ENCODE measurements at regions not wholly inside any gene's neighbourhood (a gene's known extent, or its start where the extent isn't known, plus 50 kb on each side); places are given as distances from the start of the nearest gene placed in this dataset.
"Not testable (repeated sequence)": the region's sequence is repeated elsewhere in the genome, so short reads cannot be mapped to it uniquely, and the experiment has no call there.

- no peak for DNase-seq (ENCODE audit: low read depth in 1 of 2, low spot score in 1 of 2)
Measured at GRCh38 chr1:38198099-38198498, 151.5 kb upstream of the POU3F1 start.

GRCh38 chr1:38197312-38198061 is 150.9 kb upstream of the POU3F1 start:
- no peak for DNase-seq (ENCODE audit: low read depth in 1 of 2, low spot score in 1 of 2)

GRCh38 chr1:38194472-38194871 is 147.9 kb upstream of the POU3F1 start:
- no peak for DNase-seq (ENCODE audit: low read depth in 1 of 2, low spot score in 1 of 2)

GRCh38 chr1:38193040-38193439 is 146.4 kb upstream of the POU3F1 start:
- no peak for DNase-seq (ENCODE audit: low read depth in 1 of 2, low spot score in 1 of 2)

GRCh38 chr1:38191461-38191860 is 144.9 kb upstream of the POU3F1 start:
- no peak for DNase-seq (ENCODE audit: low read depth in 1 of 2, low spot score in 1 of 2)

DNA sequence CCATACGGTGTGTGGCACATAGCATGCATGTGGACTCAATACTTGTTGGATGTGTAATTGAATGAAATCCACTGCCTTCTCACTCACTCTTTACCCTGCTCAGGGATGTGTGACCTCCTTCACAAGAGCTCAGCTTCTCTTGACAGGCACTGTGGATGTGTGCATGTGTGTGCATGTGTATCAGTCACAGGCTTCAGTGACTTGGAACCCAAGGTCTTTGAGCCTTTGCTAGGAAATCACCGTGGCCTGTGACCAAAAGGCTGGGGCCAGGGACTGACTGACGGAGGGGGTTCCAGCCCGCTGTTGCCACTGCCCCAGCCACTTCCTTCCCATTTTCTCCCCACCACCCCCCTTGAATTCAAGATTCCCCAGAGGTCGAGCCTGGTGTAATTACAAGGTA is 144.4 kb upstream of the POU3F1 start:
- DNase-seq (ENCODE audit: low read depth in 1 of 2, low spot score in 1 of 2), result no peak

DNA sequence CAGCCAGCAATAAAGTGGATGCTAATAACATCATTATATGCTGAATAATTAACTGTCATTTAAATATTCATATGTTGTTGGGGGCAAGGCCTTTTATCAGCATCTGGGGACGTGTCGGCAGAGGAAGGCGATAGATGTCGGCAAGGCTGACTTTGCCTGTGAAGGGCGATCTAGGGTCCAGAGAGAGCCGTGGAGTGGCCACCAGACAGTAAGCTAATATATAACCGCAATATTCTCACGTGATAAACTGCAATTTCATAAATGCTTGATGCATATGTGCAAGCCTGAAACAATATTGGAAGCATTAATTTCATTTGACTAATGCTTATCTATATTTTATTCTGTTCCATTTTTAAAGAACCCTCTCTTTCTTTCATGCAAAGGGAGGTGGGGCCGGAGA is 141.0 kb upstream of the POU3F1 start:
- DNase-seq (ENCODE audit: low read depth in 1 of 2, low spot score in 1 of 2), result no peak

GRCh38 chr1:38186566-38186965 is 140.0 kb upstream of the POU3F1 start:
- DNase-seq (ENCODE audit: low read depth in 1 of 2, low spot score in 1 of 2), result no peak

GRCh38 chr1:38185913-38186312 is 139.3 kb upstream of the POU3F1 start:
- no peak for DNase-seq (ENCODE audit: low read depth in 1 of 2, low spot score in 1 of 2)

- no peak for DNase-seq (ENCODE audit: low read depth in 1 of 2, low spot score in 1 of 2)
Measured at GRCh38 chr1:38183747-38184146, 137.2 kb upstream of the POU3F1 start.

DNA sequence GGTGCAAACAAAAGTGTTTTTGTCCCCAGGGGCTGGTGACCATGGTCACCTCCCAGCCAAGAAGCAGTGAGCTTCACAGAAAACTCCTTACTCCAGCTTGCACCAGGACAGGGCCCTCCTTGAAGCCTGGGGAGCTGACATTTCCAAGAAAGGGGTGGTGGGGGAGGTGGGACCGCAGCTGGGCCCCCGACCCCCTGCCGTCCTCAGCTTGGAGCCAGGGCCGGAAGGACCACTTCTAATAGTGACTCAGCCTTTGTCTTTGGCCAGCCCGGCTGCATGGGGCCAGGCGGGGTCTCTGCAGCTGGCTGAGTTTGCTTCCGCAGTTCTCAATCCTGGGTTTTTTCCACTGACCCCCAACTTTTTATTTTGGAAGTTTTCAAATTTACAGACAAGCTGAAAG is 136.5 kb upstream of the POU3F1 start:
- no peak for DNase-seq (ENCODE audit: low read depth in 1 of 2, low spot score in 1 of 2)

GRCh38 chr1:38180388-38180787 is 133.8 kb upstream of the POU3F1 start:
- not testable (repeated sequence) for DNase-seq (ENCODE audit: low read depth in 1 of 2, low spot score in 1 of 2)

DNA sequence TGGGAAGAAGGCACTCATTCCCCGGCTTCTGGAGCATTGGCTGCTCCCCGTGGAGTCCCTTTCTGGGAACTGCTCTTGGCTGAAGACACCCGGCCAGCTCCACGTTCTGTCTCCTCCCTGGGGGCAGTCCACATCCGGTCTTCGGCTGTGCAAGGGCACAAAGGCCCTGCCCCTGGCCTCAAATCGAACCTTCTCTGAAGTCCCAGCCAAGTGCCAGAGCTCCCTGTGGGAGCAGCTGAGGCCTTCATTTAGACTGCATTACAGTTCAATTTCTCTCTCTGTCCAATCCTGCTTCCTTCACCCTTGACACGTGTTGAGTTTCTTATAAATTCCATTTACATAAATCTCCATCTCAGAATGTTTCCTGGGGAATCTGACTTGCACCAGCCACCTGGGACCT is 132.9 kb upstream of the POU3F1 start:
- DNase-seq (ENCODE audit: low read depth in 1 of 2, low spot score in 1 of 2), result no peak

DNA sequence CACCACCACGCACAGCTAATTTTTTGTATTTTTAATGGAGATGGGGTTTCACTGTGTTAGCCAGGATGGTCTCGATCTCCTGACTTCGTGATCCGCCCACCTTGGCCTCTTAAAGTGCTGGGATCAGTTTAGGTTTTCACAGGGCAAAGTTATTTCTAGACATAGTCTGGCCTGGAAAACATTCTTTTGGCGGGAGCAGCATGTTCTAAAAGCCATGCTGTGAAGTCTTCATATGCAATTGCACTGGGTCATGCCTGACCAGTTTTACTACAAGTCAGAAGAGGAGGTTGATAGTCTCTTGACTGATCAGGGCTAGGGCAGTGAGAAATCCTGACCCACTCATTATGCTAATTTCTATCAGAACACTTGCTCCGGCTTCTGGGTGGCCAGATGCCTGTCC is 131.6 kb upstream of the POU3F1 start:
- DNase-seq (ENCODE audit: low read depth in 1 of 2, low spot score in 1 of 2), result no peak

DNA sequence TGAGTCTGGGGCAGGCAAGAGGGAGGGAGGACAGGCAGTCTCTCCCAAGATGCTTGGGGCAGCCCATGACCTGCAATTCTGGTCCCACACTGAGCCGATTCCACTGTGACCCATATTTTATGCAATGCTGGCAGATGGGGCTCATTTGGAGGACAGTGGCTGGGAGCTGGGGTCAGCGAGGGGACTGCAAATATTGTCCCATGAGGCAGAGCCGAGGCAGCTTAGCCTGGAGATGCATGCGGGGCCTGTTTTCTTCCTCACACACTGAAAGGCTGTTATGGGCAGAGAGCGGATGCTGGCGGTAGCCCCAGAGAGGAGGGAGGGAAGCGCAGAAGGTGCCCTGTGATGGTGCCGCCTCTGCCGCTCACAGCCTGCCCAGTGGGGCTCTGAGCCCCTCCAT is 128.5 kb upstream of the POU3F1 start:
- no peak for DNase-seq (ENCODE audit: low read depth in 1 of 2, low spot score in 1 of 2)

GRCh38 chr1:38173848-38174247 is 127.3 kb upstream of the POU3F1 start:
- DNase-seq (ENCODE audit: low read depth in 1 of 2, low spot score in 1 of 2), result no peak

GRCh38 chr1:38173157-38173831 is 126.7 kb upstream of the POU3F1 start:
- no peak for DNase-seq (ENCODE audit: low read depth in 1 of 2, low spot score in 1 of 2)

GRCh38 chr1:38169121-38169520 is 122.5 kb upstream of the POU3F1 start:
- no peak for DNase-seq (ENCODE audit: low read depth in 1 of 2, low spot score in 1 of 2)

DNA sequence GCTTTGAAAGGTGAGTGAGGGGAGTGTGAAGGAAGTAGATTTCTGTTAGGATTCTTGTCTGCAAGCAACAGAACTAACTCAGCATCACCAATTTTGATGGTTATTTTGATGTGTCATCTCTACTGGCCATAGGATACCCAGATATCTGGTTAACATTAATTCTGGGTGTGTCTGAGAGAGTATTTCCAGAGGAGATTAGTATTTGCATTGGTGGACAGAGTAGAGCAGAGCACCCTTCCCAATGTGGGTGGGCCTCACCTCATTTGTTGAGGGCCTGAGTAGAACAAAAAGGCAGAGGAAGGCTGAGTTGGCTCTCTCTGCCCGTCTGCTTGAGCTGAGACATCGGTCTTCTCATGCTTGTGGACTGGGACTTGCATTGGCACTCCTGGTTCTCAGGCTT is 121.8 kb upstream of the POU3F1 start:
- no peak for DNase-seq (ENCODE audit: low read depth in 1 of 2, low spot score in 1 of 2)

DNA sequence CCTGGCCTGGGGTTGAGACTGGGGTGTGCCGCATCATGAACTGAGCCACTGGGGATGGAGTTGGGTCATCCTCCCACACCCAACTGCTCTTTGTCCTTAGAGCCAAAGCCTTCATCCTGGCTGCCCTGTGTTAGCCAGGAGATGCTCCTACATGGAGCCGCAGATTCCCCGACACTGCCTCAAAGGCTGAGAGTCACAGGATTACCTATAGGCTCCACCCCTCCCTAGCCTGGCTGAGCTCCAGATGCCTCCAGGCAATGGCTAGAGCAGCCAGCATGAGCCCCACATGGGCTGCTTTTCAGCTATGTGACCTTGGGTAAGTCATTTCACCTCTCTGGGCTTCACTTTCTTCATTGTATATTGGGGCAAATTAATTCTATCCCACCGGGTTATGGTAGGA is 119.9 kb upstream of the POU3F1 start:
- DNase-seq (ENCODE audit: low read depth in 1 of 2, low spot score in 1 of 2), result no peak

GRCh38 chr1:38153778-38154470 is 107.3 kb upstream of the POU3F1 start:
- no peak for DNase-seq (ENCODE audit: low read depth in 1 of 2, low spot score in 1 of 2)

DNA sequence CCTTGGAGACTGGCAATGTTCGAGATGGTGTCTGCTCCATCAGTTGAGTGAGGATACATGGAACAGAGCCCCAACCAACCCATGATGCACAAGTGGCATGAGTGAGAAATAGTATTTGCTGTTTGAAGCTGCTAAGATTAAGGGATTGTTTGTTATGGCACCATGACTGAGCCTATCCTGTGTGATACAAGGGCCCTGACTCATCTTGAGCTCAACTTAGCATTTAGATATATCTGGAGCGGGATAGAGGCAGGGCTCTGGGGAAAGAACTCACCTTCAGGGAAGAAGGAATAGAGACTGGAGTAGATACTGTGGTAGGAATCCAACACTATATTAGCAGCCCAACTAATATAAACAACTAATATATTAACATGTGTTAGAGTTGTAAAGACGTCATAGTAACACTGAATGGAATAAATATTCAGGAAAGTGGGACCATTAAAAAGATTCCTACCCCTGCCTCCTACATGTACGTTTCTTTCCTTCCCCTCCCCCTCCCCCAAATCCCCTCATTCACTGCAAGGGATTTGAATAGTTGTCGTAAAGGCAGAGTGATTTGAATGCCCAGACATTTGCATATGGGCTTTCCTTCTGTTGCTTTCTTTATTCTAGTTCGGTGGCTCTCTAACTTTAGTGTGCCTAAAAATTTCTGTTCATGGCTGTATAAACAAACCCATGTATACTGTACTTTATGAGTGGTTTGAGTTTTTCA is 106.6 kb upstream of the POU3F1 start:
- no peak for DNase-seq (ENCODE audit: low read depth in 1 of 2, low spot score in 1 of 2)
